ENCODE measurements at regions not wholly inside any gene's neighbourhood (a gene's known extent, or its start where the extent isn't known, plus 50 kb on each side); places are given as distances from the start of the nearest gene placed in this dataset.

- no peak for DNase-seq (ENCODE audit: low read depth in 2 of 2)
Measured at GRCh38 chr14:98368916-98369315, 903.1 kb downstream of the BCL11B start.

GRCh38 chr14:98369344-98369743, 902.7 kb downstream of the BCL11B start:
- no peak for DNase-seq (ENCODE audit: low read depth in 2 of 2)

- DNase-seq (ENCODE audit: low read depth in 2 of 2): no peak
Measured at GRCh38 chr14:98370352-98370751, 901.6 kb downstream of the BCL11B start.

- no peak for DNase-seq (ENCODE audit: low read depth in 2 of 2)
Measured at GRCh38 chr14:98371141-98371540, 900.9 kb downstream of the BCL11B start.

GRCh38 chr14:98374136-98374535, 897.9 kb downstream of the BCL11B start:
- no peak for DNase-seq (ENCODE audit: low read depth in 2 of 2)

- no peak for DNase-seq (ENCODE audit: low read depth in 2 of 2)
Measured at GRCh38 chr14:98375566-98375965, 896.4 kb downstream of the BCL11B start.

- DNase-seq (ENCODE audit: low read depth in 2 of 2): no peak
Measured at GRCh38 chr14:98379830-98380229, 892.2 kb downstream of the BCL11B start.

- DNase-seq (ENCODE audit: low read depth in 2 of 2): no peak
Measured at GRCh38 chr14:98382662-98383061, 889.3 kb downstream of the BCL11B start.

- no peak for DNase-seq (ENCODE audit: low read depth in 2 of 2)
Measured at GRCh38 chr14:98385851-98386250, 886.1 kb downstream of the BCL11B start.

GRCh38 chr14:98391061-98391460, 880.9 kb downstream of the BCL11B start:
- DNase-seq (ENCODE audit: low read depth in 2 of 2): no peak

- DNase-seq (ENCODE audit: low read depth in 2 of 2): no peak
Measured at GRCh38 chr14:98393527-98393926, 878.5 kb downstream of the BCL11B start.

GRCh38 chr14:98404811-98405210, 867.2 kb downstream of the BCL11B start:
- no peak for DNase-seq (ENCODE audit: low read depth in 2 of 2)

GRCh38 chr14:98408024-98408555, 863.9 kb downstream of the BCL11B start:
- DNase-seq (ENCODE audit: low read depth in 2 of 2): no peak

GRCh38 chr14:98408713-98409112, 863.3 kb downstream of the BCL11B start:
- DNase-seq (ENCODE audit: low read depth in 2 of 2): no peak

- DNase-seq (ENCODE audit: low read depth in 2 of 2): no peak
Measured at GRCh38 chr14:98411154-98411553, 860.8 kb downstream of the BCL11B start.

- DNase-seq (ENCODE audit: low read depth in 2 of 2): no peak
Measured at GRCh38 chr14:98412431-98412830, 859.6 kb downstream of the BCL11B start.

GRCh38 chr14:98415766-98416165, 856.2 kb downstream of the BCL11B start:
- DNase-seq (ENCODE audit: low read depth in 2 of 2): no peak

GRCh38 chr14:98417001-98417400, 855.0 kb downstream of the BCL11B start:
- no peak for DNase-seq (ENCODE audit: low read depth in 2 of 2)

- DNase-seq (ENCODE audit: low read depth in 2 of 2): no peak
Measured at GRCh38 chr14:98428483-98428994, 843.5 kb downstream of the BCL11B start.

- DNase-seq (ENCODE audit: low read depth in 2 of 2): no peak
Measured at GRCh38 chr14:98433436-98433835, 838.6 kb downstream of the BCL11B start.

GRCh38 chr14:98437113-98437512, 834.9 kb downstream of the BCL11B start:
- no peak for DNase-seq (ENCODE audit: low read depth in 2 of 2)

- DNase-seq (ENCODE audit: low read depth in 2 of 2): no peak
Measured at GRCh38 chr14:98444077-98444476, 827.9 kb downstream of the BCL11B start.

- no peak for DNase-seq (ENCODE audit: low read depth in 2 of 2)
Measured at GRCh38 chr14:98445718-98446117, 826.3 kb downstream of the BCL11B start.

- no peak for DNase-seq (ENCODE audit: low read depth in 2 of 2)
Measured at GRCh38 chr14:98446508-98446907, 825.5 kb downstream of the BCL11B start.
